ENCODE measurements at regions not wholly inside any gene's neighbourhood (a gene's known extent, or its start where the extent isn't known, plus 50 kb on each side); places are given as distances from the start of the nearest gene placed in this dataset.
"Not testable (repeated sequence)": the region's sequence is repeated elsewhere in the genome, so short reads cannot be mapped to it uniquely, and the experiment has no call there.

- H3K4me3 ChIP-seq (ENCODE audit: low read depth, low read length), result no peak overlapping the region
- TF ChIP-seq POLR2A (IDR thresholded peaks at IDR 0.05; ENCODE audit: extremely low read depth, insufficient read length) (no peak), CTCF (IDR thresholded peaks at IDR 0.05; ENCODE audit: low read depth, low read length) (no peak), MYC (IDR thresholded peaks at IDR 0.05; ENCODE audit: low read depth, low read length) (no peak)
- TF ChIP-seq, protein P1, sequence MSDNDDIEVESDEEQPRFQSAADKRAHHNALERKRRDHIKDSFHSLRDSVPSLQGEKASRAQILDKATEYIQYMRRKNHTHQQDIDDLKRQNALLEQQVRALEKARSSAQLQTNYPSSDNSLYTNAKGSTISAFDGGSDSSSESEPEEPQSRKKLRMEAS (IDR thresholded peaks at IDR 0.05; ENCODE audit: low read depth, low read length), result no peak
- DNase-seq (ENCODE audit: low read depth), result peak; percentile 35
These were observed 82.9 kb upstream of the MLN start for GRCh38 chr6:33886673-33887144.

DNA sequence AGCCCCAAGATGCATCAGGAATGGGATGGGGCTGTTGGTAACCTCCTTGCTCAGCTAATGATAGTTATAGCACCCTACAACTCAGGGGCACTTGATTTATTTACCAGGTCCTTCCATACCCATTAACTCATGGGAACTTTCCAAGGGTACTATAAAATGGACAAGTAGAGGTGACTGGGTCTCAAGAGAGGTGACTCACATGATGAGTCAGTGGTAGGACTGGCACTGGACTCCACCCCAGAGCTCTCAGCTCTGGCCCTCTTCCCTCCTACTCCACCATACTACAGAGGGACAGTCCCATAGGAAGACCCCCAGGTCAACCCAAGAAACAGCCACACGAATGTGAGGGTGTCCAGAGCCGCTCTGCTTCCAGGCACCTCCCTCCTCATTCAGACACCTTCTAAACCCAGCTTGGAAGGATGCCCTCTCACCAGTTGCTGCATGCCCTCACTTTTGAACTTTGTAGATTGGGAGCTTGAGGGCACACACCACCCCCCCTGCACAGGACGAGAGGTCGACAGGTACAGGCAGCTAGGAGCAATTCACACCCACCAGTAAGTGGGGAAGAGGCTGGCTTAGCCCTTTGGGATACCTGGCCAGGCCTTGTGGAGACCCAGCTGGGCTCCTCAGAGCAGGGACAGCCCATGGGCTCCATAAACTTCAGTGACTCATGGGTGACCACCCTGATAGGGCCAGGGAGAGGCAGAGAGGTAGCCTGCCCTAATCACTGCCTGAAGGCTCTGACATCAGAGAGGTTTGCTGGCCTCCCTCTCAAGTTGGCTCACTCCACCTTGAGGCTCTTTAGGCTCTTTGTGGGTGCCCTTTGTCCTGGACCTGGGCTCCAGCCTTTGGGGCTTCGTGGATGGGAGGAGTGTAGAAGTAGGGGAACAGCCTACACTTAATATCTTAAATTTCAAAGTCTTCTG lies 81.6 kb upstream of the MLN start:
- no peak for TF ChIP-seq CTCF (IDR thresholded peaks at IDR 0.05; ENCODE audit: low read depth, low read length)
- TF ChIP-seq, protein P1 (IDR thresholded peaks at IDR 0.05; ENCODE audit: low read depth, low read length), result no peak
- no peak for TF ChIP-seq POLR2A (IDR thresholded peaks at IDR 0.05; ENCODE audit: extremely low read depth, insufficient read length)
- TF ChIP-seq MYC (IDR thresholded peaks at IDR 0.05; ENCODE audit: low read depth, low read length), result no peak
- peak; percentile 45 for DNase-seq (ENCODE audit: low read depth)
- no peak overlapping the region for H3K4me3 ChIP-seq (ENCODE audit: low read depth, low read length)

- not testable (repeated sequence) for H3K4me3 ChIP-seq (ENCODE audit: low read depth, low read length); DNase-seq (ENCODE audit: low read depth)
These were observed 79.8 kb upstream of the MLN start for GRCh38 chr6:33883621-33884020.

- DNase-seq (ENCODE audit: low read depth), result no peak
These were observed 78.4 kb upstream of the MLN start for GRCh38 chr6:33882154-33882553.

DNA sequence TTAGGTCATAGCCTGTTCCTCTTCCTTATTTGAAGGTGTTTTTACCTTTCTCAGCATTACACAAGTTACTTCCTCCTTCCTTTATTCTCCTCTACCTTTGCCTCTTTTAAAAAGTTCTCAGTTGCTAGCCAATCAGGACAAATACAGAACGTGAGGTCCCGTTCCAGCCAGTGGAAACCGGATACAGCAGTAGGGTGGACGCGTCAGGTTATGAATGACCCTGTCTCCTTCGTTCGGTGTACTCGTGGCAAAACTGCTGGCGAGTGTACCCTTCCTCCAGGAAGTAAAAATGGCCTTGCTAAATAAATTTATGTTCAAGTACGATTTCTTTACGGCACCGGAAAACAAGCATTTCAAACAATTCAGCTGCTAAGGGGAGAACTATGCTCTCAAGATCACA lies 77.0 kb upstream of the MLN start:
- DNase-seq (ENCODE audit: low read depth), result no peak
- no peak overlapping the region for H3K4me3 ChIP-seq (ENCODE audit: low read depth, low read length)
- TF ChIP-seq POLR2A (IDR thresholded peaks at IDR 0.05; ENCODE audit: extremely low read depth, insufficient read length), result no peak
- TF ChIP-seq CTCF (IDR thresholded peaks at IDR 0.05; ENCODE audit: low read depth, low read length), result no peak
- TF ChIP-seq, protein P1 (IDR thresholded peaks at IDR 0.05; ENCODE audit: low read depth, low read length), result no peak
- no peak for TF ChIP-seq MYC (IDR thresholded peaks at IDR 0.05; ENCODE audit: low read depth, low read length)

More at GRCh38 chr6:33882154-33882553, 78.4 kb upstream of the MLN start:
- TF ChIP-seq, protein P1 (IDR thresholded peaks at IDR 0.05; ENCODE audit: low read depth, low read length), result no peak
- TF ChIP-seq MYC (IDR thresholded peaks at IDR 0.05; ENCODE audit: low read depth, low read length) (no peak), POLR2A (IDR thresholded peaks at IDR 0.05; ENCODE audit: extremely low read depth, insufficient read length) (no peak), CTCF (IDR thresholded peaks at IDR 0.05; ENCODE audit: low read depth, low read length) (no peak)
- H3K4me3 ChIP-seq (ENCODE audit: low read depth, low read length), result no peak overlapping the region

DNA sequence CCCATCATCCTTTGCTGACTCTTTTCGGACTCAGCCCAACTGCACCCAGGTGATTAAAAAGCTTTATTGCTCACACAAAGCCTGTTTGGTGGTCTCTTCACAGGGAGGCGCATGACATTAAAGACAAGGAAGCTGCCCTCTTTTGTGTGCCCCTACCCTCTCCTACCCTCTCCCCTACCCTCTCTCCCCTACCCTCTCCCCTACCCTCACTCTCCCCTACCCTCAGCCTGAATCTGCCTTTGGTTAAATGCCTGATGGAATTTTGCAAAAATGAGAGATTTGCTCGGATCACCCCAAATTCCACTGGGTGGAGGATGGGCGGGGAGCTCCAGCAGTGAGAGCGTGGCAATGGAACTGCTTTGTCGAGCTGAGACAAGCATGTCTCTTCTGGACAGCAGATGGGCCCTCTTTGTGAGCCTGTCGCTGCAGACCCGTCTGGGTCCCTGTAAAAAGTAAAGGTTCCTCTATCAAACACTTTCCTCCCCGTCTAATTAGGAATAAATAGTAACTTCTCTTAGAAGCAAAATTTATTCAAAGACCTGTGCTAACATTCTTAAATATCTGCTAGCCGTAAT lies 76.4 kb upstream of the MLN start:
- TF ChIP-seq POLR2A (IDR thresholded peaks at IDR 0.05; ENCODE audit: extremely low read depth, insufficient read length) (no peak), CTCF (IDR thresholded peaks at IDR 0.05; ENCODE audit: low read depth, low read length) (no peak), MYC (IDR thresholded peaks at IDR 0.05; ENCODE audit: low read depth, low read length) (no peak)
- TF ChIP-seq, protein P1 (IDR thresholded peaks at IDR 0.05; ENCODE audit: low read depth, low read length), result no peak
- no peak for DNase-seq (ENCODE audit: low read depth)

More for the DNA sequence above, 76.4 kb upstream of the MLN start:
- H3K4me3 ChIP-seq (ENCODE audit: low read depth, low read length), result no peak overlapping the region

Data from NB4 (cell line).